Astrocyte of the cerebellum (primary cell): ENCODE measurements at regions not wholly inside any gene's neighbourhood (a gene's known extent, or its start where the extent isn't known, plus 50 kb on each side); places are given as distances from the start of the nearest gene placed in this dataset.

Experiments
- DNase-seq: peaks from one replicate; pipeline ENCODE4 v3.0.0-alpha.2; 2011; ENCODE audit warnings: low read depth
- H3K4me3 ChIP-seq: 2 replicates; pipeline ENCODE4 v1.5.1; 2011; ENCODE audit warnings: mild to moderate bottlenecking, low read depth, low read length, moderate library complexity
- CTCF ChIP-seq: IDR thresholded peaks from 2 replicates; pipeline ENCODE4 v1.5.1; 2012; ENCODE audit warnings: low read length, low read depth, moderate library complexity, mild to moderate bottlenecking; ENCODE audit errors: missing control alignments
- in situ Hi-C: cut with HindIII; loops from 2 replicates; pipeline ENCODE4 v1.10.0; 2017; ENCODE audit warnings: low sequenced_read_pairs

- no peak for DNase-seq
- in situ Hi-C loops: no loop called here
- TF ChIP-seq CTCF: no peak
- H3K4me3 ChIP-seq: no peak overlapping the region
Observed at GRCh38 chr5:159416438-159416837, 86.2 kb upstream of the IL12B start.

GRCh38 chr5:159417170-159417569, 86.9 kb upstream of the IL12B start:
- TF ChIP-seq CTCF: no peak
- in situ Hi-C loops: no loop called here

GRCh38 chr5:159419576-159419975, 89.3 kb upstream of the IL12B start:
- no peak for TF ChIP-seq CTCF
- DNase-seq: no peak
- in situ Hi-C loops: no loop called here
- no peak overlapping the region for H3K4me3 ChIP-seq

More at GRCh38 chr5:159417170-159417569, 86.9 kb upstream of the IL12B start:
- no peak overlapping the region for H3K4me3 ChIP-seq
- no peak for DNase-seq

- in situ Hi-C loops: no loop called here
- no peak overlapping the region for H3K4me3 ChIP-seq
- DNase-seq: no peak
- TF ChIP-seq CTCF: no peak
Observed at GRCh38 chr5:159420940-159421339, 90.7 kb upstream of the IL12B start.

GRCh38 chr5:159422361-159422760, 92.1 kb upstream of the IL12B start:
- in situ Hi-C loops: no loop called here
- no peak for TF ChIP-seq CTCF
- no peak overlapping the region for H3K4me3 ChIP-seq
- DNase-seq: no peak

- no peak overlapping the region for H3K4me3 ChIP-seq
- in situ Hi-C loops: no loop called here
- TF ChIP-seq CTCF: no peak
- DNase-seq: no peak
Observed at GRCh38 chr5:159422910-159423309, 92.6 kb upstream of the IL12B start.

GRCh38 chr5:159424123-159424522, 93.8 kb upstream of the IL12B start:
- in situ Hi-C loops: no loop called here
- no peak for TF ChIP-seq CTCF
- H3K4me3 ChIP-seq: no peak overlapping the region
- no peak for DNase-seq
